Activated effector memory CD4-positive, alpha-beta T cell treated with Interleukin-2 at 50 U/mL for 16 hours (primary cell): ENCODE measurements at regions not wholly inside any gene's neighbourhood (a gene's known extent, or its start where the extent isn't known, plus 50 kb on each side); places are given as distances from the start of the nearest gene placed in this dataset.

Experiments
- DNase-seq: peaks from one replicate; pipeline ENCODE4 v3.0.0-alpha.2; 2020

- DNase-seq: no peak
These were observed 247.9 kb downstream of the PTEN start for GRCh38 chr10:88111294-88111693.

GRCh38 chr10:88113232-88113631 lies 249.8 kb downstream of the PTEN start:
- DNase-seq: no peak

DNA sequence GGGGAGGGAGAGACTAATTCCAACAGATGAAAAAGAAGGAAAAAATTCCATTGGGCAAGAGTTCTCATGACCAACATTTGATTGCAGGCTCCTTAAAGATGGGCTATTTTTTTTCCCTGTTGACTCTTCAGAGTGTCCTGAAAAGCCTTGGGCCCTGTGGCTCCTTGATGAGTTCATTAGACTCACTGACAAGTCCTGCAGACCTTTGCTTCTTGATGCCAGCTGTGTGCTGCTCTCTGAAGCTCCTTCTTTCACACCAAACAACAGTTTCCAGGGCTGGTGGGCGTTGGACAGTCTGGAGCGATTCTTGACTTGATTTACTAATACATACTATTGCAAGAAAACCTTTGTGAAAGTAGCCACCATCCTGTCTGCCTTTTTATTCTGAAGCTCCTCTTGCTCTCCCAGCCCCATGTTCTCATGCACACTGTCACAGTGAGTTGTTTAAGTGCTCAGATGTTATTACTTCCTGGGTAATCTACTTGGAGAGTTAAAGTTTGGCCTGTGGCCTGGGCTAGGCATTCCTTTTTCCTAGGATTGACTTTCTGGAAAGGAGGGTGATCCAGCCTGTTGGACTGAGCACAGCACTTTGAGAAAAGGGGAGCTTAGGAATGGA lies 250.3 kb downstream of the PTEN start:
- DNase-seq: no peak

DNA sequence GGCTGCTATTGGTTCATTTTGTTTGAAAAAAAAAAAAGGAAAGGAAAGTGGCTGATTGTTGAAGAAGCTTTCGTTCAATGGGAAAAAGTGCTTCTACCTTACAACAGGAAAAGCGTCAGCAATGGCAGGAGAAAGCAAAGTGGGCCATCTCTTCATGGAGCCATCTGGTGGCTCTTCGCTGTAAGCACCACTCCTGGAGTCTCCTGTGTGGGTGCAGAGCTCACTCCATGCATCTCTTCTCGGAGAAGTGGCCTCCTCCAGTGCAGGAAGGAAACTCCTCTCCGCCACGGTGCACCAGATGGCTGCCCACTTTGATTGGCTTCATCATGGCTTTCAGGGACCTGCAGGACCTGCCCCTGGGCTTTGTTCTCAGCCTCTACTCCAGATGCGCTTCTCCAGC lies 250.9 kb downstream of the PTEN start:
- DNase-seq: no peak

DNA sequence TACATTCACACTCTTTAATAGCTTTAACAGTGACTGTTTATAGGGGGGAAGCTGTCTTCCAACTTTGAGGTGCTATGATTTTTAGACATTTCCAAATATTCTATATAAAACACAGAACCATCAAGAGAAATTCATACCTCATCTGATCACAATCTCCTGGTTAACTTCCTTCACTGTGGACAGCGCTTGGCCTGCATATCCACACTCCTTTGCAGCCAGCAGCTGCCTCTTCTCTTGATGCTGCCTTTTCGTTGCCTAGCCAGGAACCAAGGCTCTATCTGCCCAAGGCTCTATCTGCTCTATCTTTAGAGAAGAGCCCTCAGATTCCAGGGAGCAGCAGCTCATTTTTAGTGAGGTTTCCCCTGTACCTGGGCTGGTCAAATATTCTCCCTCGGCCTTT lies 252.0 kb downstream of the PTEN start:
- DNase-seq: no peak

DNA sequence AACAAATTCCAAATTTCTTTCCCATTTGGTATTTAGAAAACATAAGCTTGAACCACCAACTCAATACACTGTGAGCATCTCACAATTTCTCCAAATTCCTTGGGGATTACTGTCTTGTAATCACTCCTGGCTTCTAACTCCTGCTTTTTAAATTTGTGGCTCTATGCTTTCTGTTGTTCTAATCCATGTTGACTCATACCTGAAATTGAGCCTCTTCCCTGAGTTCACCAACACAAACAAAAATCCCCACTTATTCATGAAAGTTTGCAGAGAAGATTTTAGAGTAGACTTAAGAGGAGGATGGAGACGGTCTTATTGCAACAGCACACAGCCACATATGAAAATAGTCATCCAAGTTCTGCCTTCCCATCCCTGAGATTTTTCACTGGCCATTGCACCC lies 252.5 kb downstream of the PTEN start:
- no peak for DNase-seq

DNA sequence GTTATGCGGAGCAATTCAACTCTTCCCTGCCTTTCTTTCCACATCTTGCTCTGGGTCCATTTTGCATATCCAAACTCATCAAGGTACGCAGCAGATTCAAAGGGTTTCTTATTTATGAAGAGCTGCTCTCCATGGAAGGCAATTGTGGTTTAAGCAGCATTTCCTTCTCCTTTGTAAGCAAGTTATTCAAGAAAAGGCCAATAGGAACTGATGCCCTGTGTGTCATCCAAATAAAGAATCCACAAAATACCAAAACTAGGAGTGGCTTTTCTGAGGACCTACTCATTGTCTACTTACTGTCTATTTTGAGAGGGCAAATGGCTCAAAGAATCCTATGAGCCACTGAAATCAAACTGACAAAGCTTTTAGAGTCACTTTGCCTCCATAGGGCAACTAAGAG lies 253.1 kb downstream of the PTEN start:
- DNase-seq: no peak

GRCh38 chr10:88116971-88117626 lies 253.7 kb downstream of the PTEN start:
- DNase-seq: no peak

DNA sequence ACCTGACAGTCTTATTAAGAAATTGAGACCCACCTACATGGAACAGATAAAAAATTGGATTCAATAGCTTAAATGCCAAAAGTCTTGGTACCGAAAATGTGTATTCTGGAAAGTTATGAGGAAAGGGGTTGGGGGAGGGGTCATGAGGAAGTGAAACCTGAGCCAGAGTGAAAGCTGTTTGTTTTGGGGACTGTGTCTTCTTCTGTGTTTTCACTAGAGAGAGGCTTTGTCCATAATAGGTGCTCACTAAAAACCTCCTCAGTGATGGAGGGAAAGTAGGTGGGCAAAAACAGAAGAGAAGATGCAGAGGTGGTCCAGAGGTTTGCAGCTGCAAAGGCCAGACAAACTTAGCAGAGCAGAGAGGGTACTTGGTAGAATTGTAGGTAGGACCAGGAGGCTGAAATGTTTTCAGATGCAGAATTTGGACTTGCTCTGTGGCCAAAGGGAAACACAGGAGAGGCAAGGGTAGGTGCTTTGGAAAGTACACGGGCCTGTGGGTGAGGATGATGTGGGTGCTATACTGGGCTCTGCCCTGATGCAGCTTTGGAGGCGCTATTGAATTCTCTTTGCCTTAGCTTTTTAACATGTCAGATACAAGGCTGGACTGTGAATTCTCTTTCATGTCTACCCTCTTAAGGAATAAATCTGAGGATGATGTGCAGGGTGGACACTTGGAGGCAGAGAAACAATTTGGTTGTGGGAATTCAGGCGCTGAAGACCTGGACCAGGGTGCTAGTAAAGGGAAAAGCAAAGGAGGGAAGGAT lies 254.6 kb downstream of the PTEN start:
- DNase-seq: no peak

DNA sequence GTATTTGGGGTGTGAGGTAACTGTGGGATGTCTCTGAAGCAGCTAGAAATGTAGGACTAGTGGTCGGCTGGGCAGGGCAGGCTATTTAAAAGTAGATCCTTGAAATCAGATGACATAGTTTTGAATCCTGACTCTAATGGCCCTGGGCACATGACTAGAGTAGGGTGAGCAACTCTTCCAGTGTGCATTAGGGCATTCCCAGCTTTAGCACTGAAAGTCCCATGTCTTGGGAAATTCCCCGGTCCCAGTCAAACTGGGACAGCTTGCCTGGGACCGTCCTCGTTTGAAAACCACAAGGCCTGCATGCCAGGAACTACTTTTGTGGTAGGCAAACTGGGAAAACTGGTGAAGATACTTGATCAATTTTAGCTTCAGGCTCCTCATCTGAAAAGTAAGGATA lies 255.3 kb downstream of the PTEN start:
- DNase-seq: no peak

DNA sequence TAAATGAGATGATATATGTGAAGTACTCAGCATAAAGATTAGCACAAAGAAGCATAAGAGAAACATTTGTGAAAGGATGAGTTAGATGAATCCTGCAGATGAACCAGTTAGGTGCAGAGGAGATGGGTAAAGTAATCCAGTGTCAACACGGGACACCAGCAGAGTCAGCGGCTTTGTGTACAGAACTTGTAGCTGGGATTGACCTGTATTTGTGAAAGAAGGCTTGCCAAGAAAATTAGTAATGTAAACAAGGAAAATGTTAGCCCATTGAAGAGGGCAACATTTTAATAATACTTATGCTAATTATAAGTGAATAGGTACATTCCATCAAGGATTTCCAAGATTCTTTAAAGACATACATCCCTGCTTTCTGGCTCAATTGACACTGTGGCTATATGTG lies 255.7 kb downstream of the PTEN start:
- DNase-seq: no peak

DNA sequence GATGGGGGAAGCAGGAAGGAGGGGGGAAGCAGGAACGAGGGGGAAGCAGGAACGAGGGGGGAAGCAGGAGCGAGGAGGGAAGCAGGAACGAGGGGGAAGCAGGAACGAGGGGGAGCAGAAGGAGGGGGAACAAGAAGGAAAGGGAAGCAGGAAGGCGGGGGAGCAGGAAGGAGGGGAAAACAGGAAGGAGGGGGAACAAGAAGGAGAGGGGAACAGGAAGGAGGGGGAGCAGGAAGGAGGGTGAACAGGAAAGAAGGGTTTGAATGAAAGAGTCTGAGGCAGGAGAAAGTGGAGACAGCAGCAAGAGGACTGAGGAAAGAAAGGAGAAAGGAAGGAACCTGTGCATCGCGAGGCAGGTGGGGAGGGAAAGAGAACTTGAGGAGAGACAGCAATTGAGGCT lies 256.6 kb downstream of the PTEN start:
- no peak for DNase-seq

DNA sequence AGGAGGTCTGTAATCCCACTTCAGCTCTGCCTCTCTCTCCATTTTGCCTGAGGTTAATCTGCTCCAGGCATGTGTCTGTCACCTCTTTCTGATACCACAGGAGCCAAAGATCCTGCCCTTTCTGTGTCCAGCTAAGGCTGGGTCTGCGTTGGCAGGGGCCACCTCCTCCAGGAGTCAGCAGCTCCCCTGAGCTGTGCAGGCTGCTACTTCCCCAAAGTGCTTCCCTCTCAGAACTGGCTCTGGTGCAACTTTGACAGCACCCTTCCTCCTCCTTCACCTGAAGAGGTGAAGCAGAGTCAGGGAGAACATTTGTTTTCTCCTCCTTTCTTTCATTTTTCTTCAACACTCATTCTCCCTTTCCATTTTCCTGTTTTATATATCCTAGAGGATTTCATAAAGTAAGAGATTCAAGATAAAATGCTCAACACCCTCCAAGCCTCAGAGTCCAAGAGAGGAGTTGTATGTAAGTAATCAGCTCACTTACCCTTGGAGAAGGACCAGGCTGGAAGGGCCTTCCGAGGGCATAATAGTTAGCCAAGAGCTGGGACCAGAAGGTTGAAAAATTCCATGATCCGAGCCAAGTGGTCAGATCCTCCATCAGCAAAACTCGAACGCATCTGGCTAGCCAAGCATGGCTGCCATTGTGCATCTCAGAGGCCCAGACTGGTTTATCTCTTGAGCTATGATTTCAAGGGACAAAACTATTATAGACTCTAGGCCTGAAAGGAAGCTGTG lies 257.3 kb downstream of the PTEN start:
- no peak for DNase-seq

- no peak for DNase-seq
These were observed 257.9 kb downstream of the PTEN start for GRCh38 chr10:88121361-88121760.

GRCh38 chr10:88122145-88122544 lies 258.7 kb downstream of the PTEN start:
- no peak for DNase-seq

DNA sequence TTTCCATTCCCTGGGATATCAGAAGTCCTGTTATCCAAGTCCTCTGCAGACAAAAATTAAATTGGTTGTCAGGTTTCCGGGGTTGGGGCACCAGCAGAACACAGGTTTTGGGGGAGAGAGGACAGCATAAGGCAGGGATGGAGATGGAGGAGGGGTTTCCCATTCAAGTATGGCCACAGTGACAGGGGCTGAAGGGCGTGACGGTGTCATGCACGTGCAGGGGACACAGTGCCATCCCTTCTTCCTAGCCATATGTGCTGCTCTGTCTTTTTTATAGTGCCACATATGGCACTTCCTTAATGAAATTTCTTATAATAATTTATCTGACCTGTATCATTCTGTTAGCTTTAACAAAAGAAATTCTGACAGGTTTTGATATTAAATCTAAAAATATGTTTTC lies 259.2 kb downstream of the PTEN start:
- no peak for DNase-seq

DNA sequence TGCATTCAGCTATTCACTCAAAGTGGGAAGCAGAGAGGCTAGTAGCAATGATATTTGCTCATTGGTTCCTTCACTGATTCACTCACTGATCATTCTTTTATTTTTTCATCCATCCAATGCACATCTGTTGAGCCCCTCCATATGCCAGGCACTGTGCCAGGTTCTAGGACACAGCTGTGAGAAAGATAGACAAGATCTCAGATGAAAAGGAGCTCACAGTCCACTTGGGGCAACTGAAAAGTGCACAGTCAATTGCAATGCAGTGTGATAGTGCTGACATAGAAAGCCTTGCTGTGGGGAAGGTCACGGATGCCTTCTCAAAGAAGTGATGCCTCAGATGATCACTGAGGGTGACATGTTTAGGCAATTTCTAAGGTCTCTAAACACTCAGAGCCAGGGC lies 262.3 kb downstream of the PTEN start:
- no peak for DNase-seq

- DNase-seq: no peak
These were observed 263.3 kb downstream of the PTEN start for GRCh38 chr10:88126699-88127098.

- DNase-seq: no peak
These were observed 263.8 kb downstream of the PTEN start for GRCh38 chr10:88127269-88127668.

DNA sequence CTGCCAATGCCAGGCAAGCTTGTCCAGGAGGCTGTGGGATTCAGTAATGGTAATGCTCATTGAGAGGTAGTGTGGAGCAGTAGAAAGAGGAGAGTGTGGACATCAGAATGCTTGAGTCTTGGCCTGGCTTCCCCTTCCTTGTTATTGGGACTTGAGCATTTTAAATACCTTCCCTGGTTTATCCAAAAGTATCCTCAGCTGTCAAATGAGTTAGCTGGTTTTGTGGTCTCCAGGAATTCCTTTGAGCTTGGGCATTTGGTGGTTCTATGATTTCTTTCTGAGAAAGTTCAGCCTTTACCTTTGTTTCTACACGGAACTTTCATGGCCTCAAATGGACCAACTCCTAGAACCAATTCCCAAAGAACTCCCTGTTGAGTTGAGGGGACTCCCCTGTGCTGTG lies 264.3 kb downstream of the PTEN start:
- no peak for DNase-seq

DNA sequence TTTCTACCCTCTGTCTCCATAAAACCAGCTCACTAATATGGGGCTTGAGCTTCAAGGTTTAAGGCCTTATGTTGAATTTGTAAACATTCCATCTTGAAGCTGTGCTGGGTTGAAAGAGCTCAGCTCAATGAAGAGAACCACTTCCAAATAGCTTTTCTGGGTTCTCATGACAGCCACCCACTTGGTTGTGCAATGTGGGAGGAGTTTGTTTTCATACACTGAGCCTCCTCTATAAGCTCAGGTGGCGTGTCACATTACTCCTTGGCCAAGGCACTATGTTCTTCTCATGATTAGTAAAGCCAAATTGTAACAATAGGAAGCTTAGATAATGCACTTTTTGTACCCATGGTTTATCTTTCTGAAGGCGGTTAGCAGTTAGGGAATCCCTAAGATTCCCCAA lies 265.6 kb downstream of the PTEN start:
- DNase-seq: no peak

DNA sequence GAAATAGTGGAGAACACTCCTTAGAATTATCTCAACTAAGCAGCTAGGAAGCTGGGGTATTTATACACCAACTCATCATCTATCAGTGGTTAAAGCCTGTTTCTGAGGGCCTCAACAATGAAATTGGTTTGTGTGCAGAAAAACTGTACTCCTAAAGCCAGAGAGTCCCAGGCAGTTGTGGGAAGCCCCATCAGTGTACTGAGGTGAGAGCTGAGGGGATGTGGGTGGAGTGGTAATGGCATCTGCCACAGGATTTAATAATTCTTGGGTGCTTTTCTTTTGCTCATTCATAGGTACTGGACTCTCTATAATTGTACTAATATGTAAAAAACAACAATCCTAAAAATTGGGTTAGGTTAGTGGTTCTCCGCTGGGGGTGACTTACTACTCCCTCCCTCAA lies 267.5 kb downstream of the PTEN start:
- no peak for DNase-seq

GRCh38 chr10:88131511-88132139 lies 268.2 kb downstream of the PTEN start:
- DNase-seq: no peak
